AG10803 (cell line): ENCODE measurements at regions not wholly inside any gene's neighbourhood (a gene's known extent, or its start where the extent isn't known, plus 50 kb on each side); places are given as distances from the start of the nearest gene placed in this dataset.
"Not testable (repeated sequence)": the region's sequence is repeated elsewhere in the genome, so short reads cannot be mapped to it uniquely, and the experiment has no call there.

Source experiments
- DNase-seq: peaks from one replicate; pipeline ENCODE4 v3.0.0; 2010; ENCODE audit warnings: low read depth
- H3K4me3 ChIP-seq: 2 replicates; pipeline ENCODE4 v1.5.1; 2011; ENCODE audit warnings: mild to moderate bottlenecking, low read length, control low read depth
- TF ChIP-seq, protein P1 (sequence below): conservative IDR thresholded peaks from 2 replicates; pipeline ENCODE4 v1.5.1; 2011; ENCODE audit warnings: mild to moderate bottlenecking, low read length, control low read depth, inconsistent platforms

DNA sequence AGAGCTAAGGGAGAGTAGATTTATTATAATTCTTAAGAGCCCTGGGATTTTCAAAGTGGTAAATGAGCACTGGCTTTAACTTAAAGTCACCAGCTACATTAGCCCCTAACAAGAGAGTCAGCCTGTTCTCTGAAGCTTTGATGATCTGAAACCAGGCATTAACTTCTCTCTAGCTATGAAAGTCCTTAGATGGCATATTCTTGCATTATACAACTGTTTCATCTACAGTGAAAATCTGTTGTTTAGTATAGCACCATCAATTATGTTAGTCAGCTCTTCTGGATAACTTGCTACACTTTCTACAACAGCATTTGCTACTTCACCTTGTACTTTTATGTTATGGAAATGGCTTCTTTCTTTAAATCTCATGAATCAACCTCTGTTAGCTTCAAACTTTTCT is 1046.7 kb downstream of the HACE1 start:
- TF ChIP-seq, protein P1, sequence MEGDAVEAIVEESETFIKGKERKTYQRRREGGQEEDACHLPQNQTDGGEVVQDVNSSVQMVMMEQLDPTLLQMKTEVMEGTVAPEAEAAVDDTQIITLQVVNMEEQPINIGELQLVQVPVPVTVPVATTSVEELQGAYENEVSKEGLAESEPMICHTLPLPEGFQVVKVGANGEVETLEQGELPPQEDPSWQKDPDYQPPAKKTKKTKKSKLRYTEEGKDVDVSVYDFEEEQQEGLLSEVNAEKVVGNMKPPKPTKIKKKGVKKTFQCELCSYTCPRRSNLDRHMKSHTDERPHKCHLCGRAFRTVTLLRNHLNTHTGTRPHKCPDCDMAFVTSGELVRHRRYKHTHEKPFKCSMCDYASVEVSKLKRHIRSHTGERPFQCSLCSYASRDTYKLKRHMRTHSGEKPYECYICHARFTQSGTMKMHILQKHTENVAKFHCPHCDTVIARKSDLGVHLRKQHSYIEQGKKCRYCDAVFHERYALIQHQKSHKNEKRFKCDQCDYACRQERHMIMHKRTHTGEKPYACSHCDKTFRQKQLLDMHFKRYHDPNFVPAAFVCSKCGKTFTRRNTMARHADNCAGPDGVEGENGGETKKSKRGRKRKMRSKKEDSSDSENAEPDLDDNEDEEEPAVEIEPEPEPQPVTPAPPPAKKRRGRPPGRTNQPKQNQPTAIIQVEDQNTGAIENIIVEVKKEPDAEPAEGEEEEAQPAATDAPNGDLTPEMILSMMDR, result no peak
- DNase-seq, result no peak
- no peak overlapping the region for H3K4me3 ChIP-seq

DNA sequence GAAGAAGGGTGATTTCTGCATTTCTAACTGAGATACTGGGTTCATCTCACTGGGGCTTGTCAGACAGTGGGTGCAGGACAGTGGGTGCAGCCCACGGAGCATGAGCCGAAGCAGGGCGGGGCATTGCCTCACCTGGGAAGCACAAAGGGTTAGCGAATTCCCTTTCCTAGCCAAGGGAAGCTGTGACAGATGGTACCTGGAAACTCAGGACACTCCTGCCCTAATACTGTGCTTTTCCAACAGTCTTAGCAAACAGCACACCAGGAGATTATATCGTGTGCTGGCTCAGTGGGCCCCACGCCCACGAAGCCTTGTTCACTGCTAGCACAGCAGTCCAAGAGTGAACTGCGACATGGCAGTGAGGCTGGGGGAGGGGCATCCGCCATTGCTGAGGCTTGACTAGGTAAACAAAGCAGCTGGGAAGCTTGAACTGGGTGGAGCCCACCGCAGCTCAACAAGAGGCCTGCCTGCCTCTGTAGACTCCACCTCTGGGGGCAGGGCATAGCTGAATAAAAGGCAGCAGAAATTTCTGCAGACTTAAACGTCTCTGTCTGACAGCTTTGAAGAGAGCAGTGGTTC is 1057.7 kb downstream of the HACE1 start:
- DNase-seq, H3K4me3 ChIP-seq: not testable (repeated sequence)

DNA sequence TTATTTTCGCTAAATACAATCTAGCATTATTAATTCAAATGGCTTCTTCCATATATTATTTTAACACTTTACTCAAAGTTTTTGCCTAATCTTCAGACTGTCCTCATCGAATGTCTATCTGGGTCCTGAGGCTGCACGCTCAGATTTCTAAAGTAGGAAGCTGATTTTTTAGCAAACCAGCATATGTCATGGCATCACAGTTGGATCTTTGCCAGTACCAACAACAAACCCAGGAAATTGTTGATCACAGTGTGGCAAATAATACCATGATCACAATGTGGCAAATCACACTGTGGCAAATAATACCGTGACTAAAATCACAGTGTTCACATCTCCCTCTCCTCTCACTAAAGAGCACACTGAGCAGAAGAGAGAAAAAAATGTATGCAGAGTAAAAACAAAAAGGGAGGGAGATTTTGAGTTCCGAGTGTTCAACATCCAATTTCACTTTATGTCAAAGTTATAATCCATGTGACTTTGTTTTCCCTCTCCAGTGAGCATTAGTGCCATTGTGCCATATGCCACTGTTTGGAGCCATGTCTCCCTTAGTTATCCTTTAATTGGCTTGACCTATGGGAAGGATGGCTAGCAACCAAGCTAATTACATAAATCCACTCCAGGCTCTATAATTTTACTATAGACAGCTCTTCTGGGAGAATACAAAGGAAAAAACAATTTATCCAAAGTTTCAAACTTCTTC is 1059.6 kb downstream of the HACE1 start:
- TF ChIP-seq, protein P1, result no peak
- H3K4me3 ChIP-seq, result no peak overlapping the region
- no peak for DNase-seq

DNA sequence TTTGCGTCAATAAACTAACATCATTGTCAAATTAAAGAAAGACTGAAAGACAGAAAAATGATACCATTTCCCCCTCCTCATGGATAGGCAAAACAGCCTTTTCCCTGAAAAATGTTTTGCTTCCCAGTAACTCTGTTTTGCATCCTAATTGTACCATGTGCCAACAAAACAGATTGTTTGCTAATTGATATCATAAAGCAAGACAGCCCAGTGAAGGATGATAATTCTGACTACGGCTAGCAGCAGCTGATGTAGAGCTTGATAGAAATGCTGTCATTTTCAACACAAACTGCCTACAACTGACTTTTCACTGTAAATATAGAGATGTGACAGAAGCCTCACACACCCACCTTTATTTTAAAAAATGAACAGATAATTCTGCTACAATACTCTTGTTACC is 1061.6 kb downstream of the HACE1 start:
- H3K4me3 ChIP-seq, result no peak overlapping the region
- no peak for DNase-seq
- TF ChIP-seq, protein P1, result no peak

DNA sequence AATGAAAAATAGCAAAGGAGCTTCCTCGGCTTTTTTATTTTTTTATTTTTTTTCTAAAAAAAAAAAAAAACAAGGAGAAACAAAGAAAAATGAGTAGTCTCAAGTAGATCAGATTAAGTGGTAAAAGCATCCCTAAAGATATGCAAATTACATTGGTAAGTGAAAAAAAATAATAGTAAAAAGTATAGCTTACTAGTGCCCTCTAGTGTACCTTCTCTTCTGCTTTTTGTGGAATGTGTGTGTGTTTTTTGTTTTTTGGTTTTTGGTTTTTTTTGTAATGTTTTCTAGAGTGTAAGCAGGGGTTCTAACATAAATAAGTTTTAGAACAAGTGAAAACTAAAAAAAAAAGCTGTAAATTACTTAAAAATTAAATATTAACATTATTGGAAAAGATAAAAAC is 1062.0 kb downstream of the HACE1 start:
- TF ChIP-seq, protein P1, result peak; percentile 42
- no peak overlapping the region for H3K4me3 ChIP-seq
- DNase-seq, result no peak

DNA sequence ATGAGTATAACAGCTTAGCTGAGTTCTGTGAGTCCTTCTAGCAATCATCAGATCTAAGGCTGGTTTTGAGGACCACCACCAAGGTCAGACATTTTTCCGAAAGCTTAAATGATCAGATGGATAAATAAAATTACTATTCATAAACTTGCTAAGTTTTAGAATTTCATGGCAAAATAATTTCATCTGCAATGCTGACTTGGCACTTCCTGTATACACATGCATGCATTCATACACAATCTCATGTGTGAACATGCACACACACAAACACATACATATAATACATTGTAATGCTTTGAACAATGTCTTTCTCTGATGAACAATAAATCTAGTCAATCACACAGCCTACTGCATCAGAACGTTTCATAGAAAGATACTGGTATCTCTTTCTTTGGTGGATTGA is 1068.3 kb downstream of the HACE1 start:
- H3K4me3 ChIP-seq, result no peak overlapping the region
- DNase-seq, result no peak
- TF ChIP-seq, protein P1, result no peak

DNA sequence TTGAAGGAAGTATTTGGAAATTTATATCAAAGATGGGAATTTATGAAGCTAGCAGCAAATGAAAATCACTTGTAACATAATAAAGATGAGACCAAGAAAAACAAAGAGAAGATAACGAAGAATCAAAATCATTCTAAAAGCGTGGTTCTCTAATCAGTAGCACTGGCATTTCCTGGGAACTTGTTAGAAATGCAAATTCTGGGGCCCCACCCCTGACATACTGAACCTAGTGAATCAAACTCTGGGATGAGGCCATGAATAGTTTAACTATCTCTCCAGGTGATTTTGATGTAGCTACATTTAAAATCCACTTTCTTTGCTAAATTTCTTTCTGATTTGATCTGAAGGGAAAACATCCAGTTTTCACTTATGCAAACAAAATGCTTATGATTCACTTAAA is 1075.6 kb downstream of the HACE1 start:
- H3K4me3 ChIP-seq, result no peak overlapping the region
- no peak for DNase-seq
- TF ChIP-seq, protein P1, result no peak
